HCT116 (cell line): ENCODE measurements at regions not wholly inside any gene's neighbourhood (a gene's known extent, or its start where the extent isn't known, plus 50 kb on each side); places are given as distances from the start of the nearest gene placed in this dataset.

Source experiments
- ATAC-seq: fragments of 200-7000 bp; cut with Tn5 transposase; 2 replicates; pipeline ENCODE4 v1.9.1; 2020; ENCODE audit warnings: mild to moderate bottlenecking, moderate library complexity
- BruUV-seq: library from RNA; stranded (reverse); fragments of 400-500 nt; replicated peaks from 2 replicates; lab custom pipeline; 2021; lab: Mats Ljungman, UMichigan
- CTCF ChIA-PET: fragments of 300-600 bp; sonication (Branson Sonifier 250); formaldehyde crosslinking; loops from one replicate; lab custom pipeline; 2021; ENCODE audit warnings: antibody characterized with exemption; lab: Charles Lee
- POLR2A ChIA-PET: fragments of 300-600, 350-600 bp; sonication (Branson Sonifier 250); formaldehyde crosslinking; loops from one replicate; lab custom pipeline; 2021; ENCODE audit warnings: antibody characterized with exemption; lab: Charles Lee
- RAD21 ChIA-PET, 2 experiments: fragments of 300-600 bp; sonication (Branson Sonifier 250); formaldehyde crosslinking; loops; one replicate each; lab custom pipeline; 2023; ENCODE audit warnings: low total read pairs in 2 of 2; ENCODE audit not compliant: uncharacterized antibody in 2 of 2, unreplicated experiment in 2 of 2, low non-redundant PET in 1 of 2; lab: Charles Lee
- DNase-seq: peaks from one replicate; pipeline ENCODE4 v3.0.0-alpha.2; 2010; ENCODE audit warnings: low read depth, low spot score
- H2AFZ ChIP-seq: fragments of 200-600 bp; shearing (Covaris generic), sonication (generic); 2 replicates; pipeline ENCODE4 v1.6.1; 2017; ENCODE audit warnings: low read depth, mixed run types, mixed read lengths, antibody characterized with exemption, low read length; ENCODE audit not compliant: poor library complexity, severe bottlenecking
- H3K27ac ChIP-seq: 2 replicates; pipeline ENCODE4 v1.5.1; 2012; ENCODE audit warnings: low read depth, low read length
- H3K27me3 ChIP-seq: fragments of 200-600 bp; sonication (generic); 2 replicates; pipeline ENCODE4 v1.6.1; 2016; ENCODE audit warnings: mixed run types, low read length, mixed read lengths; ENCODE audit not compliant: insufficient read depth
- H3K36me3 ChIP-seq, 2 experiments: fragments of 200-500 bp in 1 of 2; fragments of 200-600 bp in 1 of 2; sonication (Bioruptor generic) in 1 of 2; sonication (generic) in 1 of 2; 2 replicates each; pipeline versions ENCODE4 v1.5.1 to v1.6.1; 2014 to 2016; ENCODE audit warnings: low read length in 2 of 2, inconsistent platforms in 1 of 2, mixed read lengths in 1 of 2, mixed run types in 1 of 2; ENCODE audit not compliant: insufficient read depth in 2 of 2, control insufficient read depth in 1 of 2
- H3K4me1 ChIP-seq, 2 experiments: fragments of 200-600 bp in 1 of 2; sonication (generic) in 1 of 2; 2 replicates each; pipeline versions ENCODE4 v1.5.1 to v1.6.1; 2012 to 2017; ENCODE audit warnings: low read length in 2 of 2, inconsistent platforms in 1 of 2, mild to moderate bottlenecking in 1 of 2, mixed read lengths in 1 of 2, mixed run types in 1 of 2, moderate library complexity in 1 of 2; ENCODE audit not compliant: insufficient read depth in 2 of 2, control insufficient read depth in 1 of 2
- H3K4me2 ChIP-seq: fragments of 200-600 bp; sonication (generic); 2 replicates; pipeline ENCODE4 v1.6.1; 2017; ENCODE audit warnings: mixed run types, low read length, mixed read lengths
- H3K4me3 ChIP-seq, 2 experiments: fragments of 200-600 bp in 1 of 2; sonication (generic) in 1 of 2; replicated peaks in 1 of 2; 2 replicates each; pipeline ENCODE4 v1.5.1; 2011 to 2016; ENCODE audit warnings: low read length in 2 of 2, control low read depth in 1 of 2, low read depth in 1 of 2, mild to moderate bottlenecking in 1 of 2, mixed read lengths in 1 of 2, mixed run types in 1 of 2
- H3K79me2 ChIP-seq: fragments of 200-600 bp; sonication (generic); 2 replicates; pipeline ENCODE4 v1.6.1; 2017; ENCODE audit warnings: mild to moderate bottlenecking, mixed run types, low read length, moderate library complexity, mixed read lengths; ENCODE audit not compliant: insufficient read depth
- H3K9ac ChIP-seq: fragments of 200-600 bp; sonication (generic); 2 replicates; pipeline ENCODE4 v1.6.1; 2016; ENCODE audit warnings: low read length, mixed read lengths
- H3K9me2 ChIP-seq: fragments of 200-600 bp; sonication (generic), shearing (Covaris generic); 2 replicates; pipeline ENCODE4 v1.6.1; 2017; ENCODE audit warnings: mixed run types, mild to moderate bottlenecking, moderate library complexity; ENCODE audit not compliant: insufficient read depth
- H3K9me3 ChIP-seq, 2 experiments: fragments of 200-500 bp in 1 of 2; fragments of 200-600 bp in 1 of 2; sonication (Bioruptor generic) in 1 of 2; sonication (generic) in 1 of 2; 2 replicates each; pipeline ENCODE4 v1.6.1; 2014 to 2017; ENCODE audit warnings: low read length in 2 of 2, mixed read lengths in 2 of 2, inconsistent platforms in 1 of 2, low read depth in 1 of 2, mild to moderate bottlenecking in 1 of 2, mixed run types in 1 of 2, moderate library complexity in 1 of 2; ENCODE audit not compliant: control insufficient read depth in 1 of 2, insufficient read depth in 1 of 2
- H4K20me1 ChIP-seq: fragments of 200-600 bp; sonication (generic), shearing (Covaris generic); 2 replicates; pipeline ENCODE4 v1.6.1; 2017; ENCODE audit warnings: mixed run types, mild to moderate bottlenecking, moderate library complexity; ENCODE audit not compliant: insufficient read depth
- ATF3 ChIP-seq: IDR thresholded peaks from 2 replicates; pipeline ENCODE4 v1.6.1; 2012
- CEBPB ChIP-seq: IDR thresholded peaks from 2 replicates; pipeline ENCODE4 v1.6.1; 2012; ENCODE audit warnings: low read depth
- EGR1 ChIP-seq: IDR thresholded peaks from 2 replicates; pipeline ENCODE4 v1.6.1; 2012; ENCODE audit warnings: low read depth
- ELF1 ChIP-seq: IDR thresholded peaks from 2 replicates; pipeline ENCODE4 v1.6.1; 2012; ENCODE audit warnings: low read depth, borderline replicate concordance
- EZH2 ChIP-seq: fragments of 200-600 bp; sonication (generic); IDR thresholded peaks from 2 replicates; pipeline ENCODE4 v1.6.1; 2017; ENCODE audit warnings: antibody characterized with exemption, mixed run types
- EZH2phosphoT487 ChIP-seq: fragments of 200-600 bp; IDR thresholded peaks from 2 replicates; pipeline ENCODE4 v1.6.1; 2018; ENCODE audit warnings: antibody characterized with exemption, borderline replicate concordance
- POLR2A ChIP-seq: IDR thresholded peaks from 2 replicates; pipeline ENCODE4 v1.7.0; 2011; ENCODE audit warnings: borderline replicate concordance; ENCODE audit not compliant: insufficient read depth, insufficient read length; ENCODE audit errors: extremely low read depth
- POLR2AphosphoS5 ChIP-seq: IDR thresholded peaks from 2 replicates; pipeline ENCODE4 v1.6.1; 2011; ENCODE audit warnings: mild to moderate bottlenecking, low read depth, low read length, moderate library complexity
- SIN3A ChIP-seq: IDR thresholded peaks from 2 replicates; pipeline ENCODE4 v1.6.1; 2012; ENCODE audit warnings: low read depth
- SP1 ChIP-seq: IDR thresholded peaks from 2 replicates; pipeline ENCODE4 v1.6.1; 2012; ENCODE audit warnings: low read depth
- ZNF274 ChIP-seq: fragments of 200-500 bp; sonication (Bioruptor generic); IDR thresholded peaks from 2 replicates; pipeline ENCODE4 v1.6.1; 2014; ENCODE audit warnings: mild to moderate bottlenecking, low read depth, low read length, inconsistent platforms
- intact Hi-C: fragments of 100-400 bp; cut with micrococcal nuclease; formaldehyde crosslinking; loops from 2 replicates; pipeline ENCODE4 v1.10.0; 2022
- TF ChIP-seq, protein P1 (sequence below): IDR thresholded peaks from 2 replicates; pipeline ENCODE4 v1.6.1; 2011; ENCODE audit warnings: mild to moderate bottlenecking, low read length, moderate library complexity; ENCODE audit not compliant: insufficient replicate concordance; ENCODE audit errors: extremely low read depth
- TF ChIP-seq, protein P2 (sequence below): IDR thresholded peaks from 2 replicates; pipeline ENCODE4 v1.6.1; 2012
- TF ChIP-seq, protein P3 (sequence below), 3 experiments: fragments of 200-600 bp in 1 of 3; sonication (generic) in 1 of 3; IDR thresholded peaks in 2 of 3; conservative IDR thresholded peaks in 1 of 3; 2 replicates each; pipeline ENCODE4 v1.5.1; 2012 to 2017; ENCODE audit warnings: low read depth in 2 of 3, low read length in 2 of 3, antibody characterized with exemption in 1 of 3, borderline replicate concordance in 1 of 3, control low read depth in 1 of 3, mild to moderate bottlenecking in 1 of 3, mixed read lengths in 1 of 3, mixed run types in 1 of 3, moderate library complexity in 1 of 3; ENCODE audit not compliant: insufficient read depth in 1 of 3

GRCh38 chr22:46090631-46091201, 59.6 kb upstream of the PPARA start:
- Histone ChIP-seq H3K27ac (peak overlapping the region; percentile 10; the same call in 1 of the 2 replicates), H3K9me2 (no peaks in the 10 kb centered on the region), H3K4me3 (no peak overlapping the region), H4K20me1 (no peaks in the 10 kb centered on the region; the same call in 1 of the 2 replicates), H3K36me3 (peaks cover 4 to 54% of the 10 kb centered on the region in 2 experiments; a peak in 3 of 4 replicates), H3K4me2 (no peak overlapping the region), H3K79me2 (peaks cover 95% of the 10 kb centered on the region), H3K27me3 (no peaks in the 10 kb centered on the region), H3K9ac (no peak overlapping the region), H3K4me1 (peaks cover 15 to 29% of the 10 kb centered on the region in 2 experiments), H3K9me3 (no peaks in the 10 kb centered on the region), H2AFZ (no peak overlapping the region)
- DNase-seq = no peak
- POLR2A ChIA-PET = no interaction called here
- BruUV-seq = no TSS peak
- RAD21 ChIA-PET = no interaction called here
- TF ChIP-seq, protein P1, sequence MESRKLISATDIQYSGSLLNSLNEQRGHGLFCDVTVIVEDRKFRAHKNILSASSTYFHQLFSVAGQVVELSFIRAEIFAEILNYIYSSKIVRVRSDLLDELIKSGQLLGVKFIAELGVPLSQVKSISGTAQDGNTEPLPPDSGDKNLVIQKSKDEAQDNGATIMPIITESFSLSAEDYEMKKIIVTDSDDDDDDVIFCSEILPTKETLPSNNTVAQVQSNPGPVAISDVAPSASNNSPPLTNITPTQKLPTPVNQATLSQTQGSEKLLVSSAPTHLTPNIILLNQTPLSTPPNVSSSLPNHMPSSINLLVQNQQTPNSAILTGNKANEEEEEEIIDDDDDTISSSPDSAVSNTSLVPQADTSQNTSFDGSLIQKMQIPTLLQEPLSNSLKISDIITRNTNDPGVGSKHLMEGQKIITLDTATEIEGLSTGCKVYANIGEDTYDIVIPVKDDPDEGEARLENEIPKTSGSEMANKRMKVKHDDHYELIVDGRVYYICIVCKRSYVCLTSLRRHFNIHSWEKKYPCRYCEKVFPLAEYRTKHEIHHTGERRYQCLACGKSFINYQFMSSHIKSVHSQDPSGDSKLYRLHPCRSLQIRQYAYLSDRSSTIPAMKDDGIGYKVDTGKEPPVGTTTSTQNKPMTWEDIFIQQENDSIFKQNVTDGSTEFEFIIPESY = no peak
- TF ChIP-seq EGR1 = no peak
- no peak for TF ChIP-seq EZH2
- TF ChIP-seq SP1 = no peak
- TF ChIP-seq, protein P2, sequence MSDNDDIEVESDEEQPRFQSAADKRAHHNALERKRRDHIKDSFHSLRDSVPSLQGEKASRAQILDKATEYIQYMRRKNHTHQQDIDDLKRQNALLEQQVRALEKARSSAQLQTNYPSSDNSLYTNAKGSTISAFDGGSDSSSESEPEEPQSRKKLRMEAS = no peak
- TF ChIP-seq ELF1 = no peak
- TF ChIP-seq, protein P3, sequence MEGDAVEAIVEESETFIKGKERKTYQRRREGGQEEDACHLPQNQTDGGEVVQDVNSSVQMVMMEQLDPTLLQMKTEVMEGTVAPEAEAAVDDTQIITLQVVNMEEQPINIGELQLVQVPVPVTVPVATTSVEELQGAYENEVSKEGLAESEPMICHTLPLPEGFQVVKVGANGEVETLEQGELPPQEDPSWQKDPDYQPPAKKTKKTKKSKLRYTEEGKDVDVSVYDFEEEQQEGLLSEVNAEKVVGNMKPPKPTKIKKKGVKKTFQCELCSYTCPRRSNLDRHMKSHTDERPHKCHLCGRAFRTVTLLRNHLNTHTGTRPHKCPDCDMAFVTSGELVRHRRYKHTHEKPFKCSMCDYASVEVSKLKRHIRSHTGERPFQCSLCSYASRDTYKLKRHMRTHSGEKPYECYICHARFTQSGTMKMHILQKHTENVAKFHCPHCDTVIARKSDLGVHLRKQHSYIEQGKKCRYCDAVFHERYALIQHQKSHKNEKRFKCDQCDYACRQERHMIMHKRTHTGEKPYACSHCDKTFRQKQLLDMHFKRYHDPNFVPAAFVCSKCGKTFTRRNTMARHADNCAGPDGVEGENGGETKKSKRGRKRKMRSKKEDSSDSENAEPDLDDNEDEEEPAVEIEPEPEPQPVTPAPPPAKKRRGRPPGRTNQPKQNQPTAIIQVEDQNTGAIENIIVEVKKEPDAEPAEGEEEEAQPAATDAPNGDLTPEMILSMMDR (IDR thresholded peaks at IDR 0.05 in 2 of 3, conservative IDR thresholded peaks at IDR 0.05 in 1 of 3; ENCODE audit: borderline replicate concordance in 1 of 3, insufficient read depth in 1 of 3, low read depth in 2 of 3, low read length in 2 of 3) = no peak
- no peak for TF ChIP-seq CEBPB
- TF ChIP-seq POLR2A = no peak
- TF ChIP-seq POLR2AphosphoS5 = no peak
- TF ChIP-seq ATF3 = no peak
- no peak for TF ChIP-seq ZNF274
- TF ChIP-seq EZH2phosphoT487 = no peak
- TF ChIP-seq SIN3A = no peak
- intact Hi-C loops = no loop called here
- CTCF ChIA-PET = no interaction called here
- no peak for ATAC-seq
